Immature natural killer cell (primary cell): ENCODE measurements at regions not wholly inside any gene's neighbourhood (a gene's known extent, or its start where the extent isn't known, plus 50 kb on each side); places are given as distances from the start of the nearest gene placed in this dataset.
"Not testable (repeated sequence)": the region's sequence is repeated elsewhere in the genome, so short reads cannot be mapped to it uniquely, and the experiment has no call there.

Experiments
- DNase-seq, 3 donors: peaks; one replicate each; pipeline ENCODE4 v3.0.0; 2022; ENCODE audit warnings: mixed read lengths in 1 of 3
- H3K27ac Mint-ChIP-seq, 6 donors: one replicate each; pipeline ENCODE4 v1.8.0; 2020; ENCODE audit warnings: mixed read lengths in 6 of 6, mild to moderate bottlenecking in 5 of 6, inconsistent platforms in 4 of 6, moderate library complexity in 3 of 6
- H3K27me3 Mint-ChIP-seq, 3 donors: one replicate each; pipeline ENCODE4 v1.8.0; 2020 to 2021; ENCODE audit warnings: low read depth in 3 of 3, mild to moderate bottlenecking in 3 of 3, mixed read lengths in 3 of 3, moderate library complexity in 3 of 3, inconsistent platforms in 1 of 3
- H3K36me3 Mint-ChIP-seq, 3 donors: one replicate each; pipeline ENCODE4 v1.8.0; 2020; ENCODE audit warnings: mixed read lengths in 3 of 3, inconsistent platforms in 2 of 3, mild to moderate bottlenecking in 2 of 3
- H3K4me1 Mint-ChIP-seq, 2 donors: one replicate each; pipeline ENCODE4 v1.8.0; 2020; ENCODE audit warnings: inconsistent platforms in 2 of 2, mild to moderate bottlenecking in 2 of 2, mixed read lengths in 2 of 2, moderate library complexity in 1 of 2
- H3K4me3 Mint-ChIP-seq, 5 donors: one replicate each; pipeline ENCODE4 v1.8.0; 2020; ENCODE audit warnings: mild to moderate bottlenecking in 5 of 5, mixed read lengths in 5 of 5, inconsistent platforms in 3 of 5, moderate library complexity in 3 of 5
- H3K9me3 Mint-ChIP-seq, 6 donors: one replicate each; pipeline ENCODE4 v1.8.0; 2020; ENCODE audit warnings: mild to moderate bottlenecking in 6 of 6, mixed read lengths in 6 of 6, inconsistent platforms in 4 of 6, moderate library complexity in 3 of 6

DNA sequence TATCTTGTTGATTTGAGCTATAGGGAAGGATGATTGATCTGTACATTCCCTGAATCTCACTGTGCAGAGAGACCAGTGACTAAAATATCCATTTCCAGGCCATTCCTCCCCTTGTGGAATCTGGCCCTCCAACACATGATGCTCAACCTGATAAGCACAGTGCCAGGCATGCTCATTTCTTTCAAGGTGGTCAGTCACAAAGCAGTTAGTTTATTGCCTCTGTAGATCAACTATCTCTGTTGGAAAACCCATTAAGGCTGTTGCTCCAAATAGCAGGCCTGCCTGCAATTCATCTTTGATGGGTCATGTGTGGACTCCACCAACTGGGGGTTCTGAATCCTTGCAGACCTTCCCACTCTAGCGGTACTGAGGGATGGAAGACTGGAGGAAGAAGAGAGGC lies 168.6 kb upstream of the FOXK1 start:
- Mint-ChIP-seq H3K9me3 (peaks cover 0 to 11% (median 3%) of the 10 kb centered on the region in 6 donors), H3K4me3 (no peak overlapping the region), H3K27me3 (peaks cover 0 to 5% (median 3%) of the 10 kb centered on the region in 3 donors), H3K4me1 (no peaks in the 10 kb centered on the region), H3K27ac (no peak overlapping the region), H3K36me3 (no peaks in the 10 kb centered on the region)
- no peak for DNase-seq

DNA sequence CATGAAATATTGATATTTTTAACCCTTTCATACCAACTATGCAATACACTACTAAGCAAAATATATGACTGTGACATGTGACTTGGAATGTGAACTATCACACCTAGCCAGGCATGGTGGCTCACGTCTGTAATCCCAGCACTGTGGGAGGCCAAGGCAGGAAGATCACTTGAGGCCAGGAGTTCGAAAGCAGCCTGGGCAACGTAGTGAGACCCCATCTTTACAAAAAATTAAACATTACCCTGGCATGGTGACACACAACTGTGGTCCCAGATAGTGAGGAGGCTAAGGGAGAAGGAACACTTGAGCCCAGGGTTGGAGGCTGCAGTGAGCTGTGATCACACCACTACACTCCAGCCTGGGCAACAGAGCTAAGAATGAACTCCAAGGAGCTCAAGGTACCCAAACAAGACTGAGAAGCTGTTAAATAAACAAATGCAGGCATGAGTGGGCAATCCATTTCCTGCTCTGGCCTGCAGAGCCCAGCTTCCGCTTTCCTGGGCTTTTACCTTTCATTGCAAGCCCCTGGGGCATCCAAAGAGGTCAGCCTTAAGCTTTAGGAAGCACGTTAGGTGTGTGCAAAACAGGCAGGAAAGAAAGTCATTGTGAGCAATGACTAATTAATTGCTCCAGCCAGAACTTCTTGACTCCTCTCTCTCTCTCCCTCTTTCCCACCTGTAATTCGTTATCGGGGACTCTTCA lies 162.1 kb upstream of the FOXK1 start:
- no peaks in the 10 kb centered on the region for H3K4me1 Mint-ChIP-seq
- H3K9me3 Mint-ChIP-seq: peaks cover 0 to 2% (median 0%) of the 10 kb centered on the region in 6 donors
- DNase-seq: no peak
- peaks cover 2 to 7% (median 6%) of the 10 kb centered on the region in 3 donors for H3K27me3 Mint-ChIP-seq
- H3K27ac Mint-ChIP-seq: no peak overlapping the region
- no peak overlapping the region for H3K4me3 Mint-ChIP-seq
- no peaks in the 10 kb centered on the region for H3K36me3 Mint-ChIP-seq

DNA sequence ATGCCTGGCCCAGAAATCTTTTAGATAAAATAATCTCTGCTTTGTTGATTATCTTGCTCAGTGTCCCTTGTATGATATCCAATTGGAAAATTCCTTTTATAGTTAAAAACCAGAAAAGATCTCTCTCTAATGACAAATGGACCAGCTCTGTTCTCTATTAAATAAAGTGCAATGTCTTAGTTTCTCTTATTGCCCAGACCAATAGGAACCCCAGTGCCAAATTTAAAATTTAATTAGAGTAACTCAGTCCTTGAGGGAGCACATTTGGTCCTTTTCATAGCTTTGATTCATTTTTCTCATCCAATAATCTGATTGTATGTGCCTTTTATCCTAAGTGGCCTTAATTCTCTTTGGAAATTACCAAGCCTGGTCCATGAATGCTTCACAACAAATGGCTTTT lies 158.9 kb upstream of the FOXK1 start:
- H3K4me3 Mint-ChIP-seq: no peak overlapping the region
- H3K36me3 Mint-ChIP-seq: no peaks in the 10 kb centered on the region
- no peak for DNase-seq
- peaks cover 4 to 7% (median 5%) of the 10 kb centered on the region in 3 donors for H3K27me3 Mint-ChIP-seq
- no peaks in the 10 kb centered on the region for H3K4me1 Mint-ChIP-seq
- H3K27ac Mint-ChIP-seq: no peak overlapping the region
- peaks cover 0 to 2% (median 0%) of the 10 kb centered on the region in 6 donors for H3K9me3 Mint-ChIP-seq

DNA sequence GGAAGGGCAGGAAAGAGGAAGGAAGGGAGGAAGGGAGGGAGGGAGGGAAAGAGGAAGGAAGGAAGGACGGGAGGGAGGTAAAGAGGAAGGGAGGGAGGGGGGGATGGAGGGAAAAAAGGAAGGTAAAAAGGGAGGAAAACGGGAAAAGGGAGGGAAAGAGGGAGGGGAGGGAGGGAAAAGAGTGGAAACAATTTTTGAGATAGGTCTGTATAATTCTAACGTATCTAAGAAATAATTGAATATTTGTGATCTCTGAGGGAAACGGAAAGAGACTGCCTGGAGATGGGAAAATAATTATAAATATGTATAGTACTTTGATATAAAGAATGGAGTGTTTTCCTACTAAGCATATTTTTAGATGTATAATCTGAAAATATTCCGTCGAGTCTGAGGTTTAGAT lies 158.2 kb upstream of the FOXK1 start:
- Mint-ChIP-seq H3K4me1 (no peaks in the 10 kb centered on the region), H3K27ac (no peak overlapping the region), H3K27me3 (peaks cover 4 to 7% (median 5%) of the 10 kb centered on the region in 3 donors), H3K4me3 (no peak overlapping the region), H3K36me3 (no peaks in the 10 kb centered on the region), H3K9me3 (peaks cover 0 to 2% (median 0%) of the 10 kb centered on the region in 6 donors)
- DNase-seq: no peak

DNA sequence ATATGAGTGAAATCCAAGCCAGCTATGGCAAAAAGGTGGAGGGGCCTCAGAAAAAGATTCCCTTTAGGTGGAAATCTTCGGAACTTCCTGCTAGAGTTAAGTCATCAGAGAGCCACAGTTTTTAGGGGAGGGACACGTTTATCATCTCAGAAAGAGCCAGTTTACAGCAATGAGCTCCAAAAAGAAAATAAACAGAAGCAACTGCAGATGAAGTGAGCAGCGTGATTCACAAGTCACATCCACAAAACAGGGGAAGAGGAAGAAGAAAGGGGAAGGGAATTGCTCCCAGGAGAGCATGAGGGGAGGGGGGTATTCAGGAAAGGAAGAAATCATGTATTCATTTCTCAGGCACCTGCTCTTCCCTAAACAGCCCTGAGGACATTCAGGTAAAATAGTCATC lies 156.2 kb upstream of the FOXK1 start:
- Mint-ChIP-seq H3K4me1 (no peaks in the 10 kb centered on the region), H3K36me3 (no peaks in the 10 kb centered on the region), H3K27me3 (peaks cover 3 to 7% (median 4%) of the 10 kb centered on the region in 3 donors), H3K4me3 (no peak overlapping the region), H3K9me3 (peaks cover 0 to 2% (median 0%) of the 10 kb centered on the region in 6 donors), H3K27ac (no peak overlapping the region)
- DNase-seq: no peak

DNA sequence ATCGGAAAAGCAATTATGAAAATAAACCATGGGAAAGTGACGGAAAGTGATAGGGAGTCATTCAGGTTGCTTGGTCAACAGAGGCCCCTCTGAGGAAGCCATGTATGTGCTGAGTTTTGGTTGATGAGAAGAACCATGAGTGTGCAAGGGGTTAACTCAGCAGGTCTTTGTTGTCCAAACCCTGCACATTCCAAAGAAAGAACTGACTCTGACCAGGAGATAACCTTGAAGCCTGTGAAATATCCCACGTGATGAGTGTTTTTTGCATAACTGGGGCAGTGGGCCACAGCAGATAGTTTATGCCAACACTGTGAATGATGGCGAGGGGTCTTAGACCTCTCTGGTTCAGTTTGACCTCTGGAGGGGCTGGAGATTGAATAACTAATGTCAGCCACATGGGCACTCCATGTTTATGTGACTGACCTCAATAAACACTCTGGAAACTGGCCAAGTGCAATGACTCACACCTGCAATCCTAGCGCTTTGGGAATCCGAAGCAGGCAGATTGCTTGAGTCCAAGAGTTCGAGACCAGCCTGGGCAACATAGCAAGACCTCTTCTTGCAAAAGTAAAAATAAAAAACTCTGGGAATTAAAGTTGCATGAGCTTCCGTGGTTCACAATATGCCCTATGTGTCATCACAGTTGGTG lies 154.0 kb upstream of the FOXK1 start:
- DNase-seq: no peak
- Mint-ChIP-seq H3K27me3 (peaks cover 3 to 9% (median 4%) of the 10 kb centered on the region in 3 donors), H3K4me3 (no peak overlapping the region), H3K4me1 (no peaks in the 10 kb centered on the region), H3K27ac (no peak overlapping the region), H3K9me3 (no peaks in the 10 kb centered on the region), H3K36me3 (no peaks in the 10 kb centered on the region)

DNA sequence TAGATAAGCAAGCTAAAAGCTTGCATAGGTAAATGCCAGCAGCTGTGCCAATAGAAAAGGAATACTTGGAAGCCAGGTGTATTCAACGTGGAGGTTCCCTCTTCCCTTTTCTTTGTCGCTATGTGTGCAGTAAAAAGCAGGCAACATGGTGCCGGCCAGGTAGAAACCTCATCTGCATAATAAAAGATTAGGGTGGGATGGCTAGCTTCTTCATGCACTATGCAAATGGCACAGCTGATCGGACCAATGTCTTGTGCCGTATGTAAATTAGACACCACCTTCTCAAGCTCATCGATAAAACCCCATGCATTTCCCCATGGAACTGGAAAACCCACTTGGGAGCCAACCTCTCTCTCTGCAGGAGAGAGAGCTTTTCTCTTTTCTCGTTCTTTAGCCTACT lies 150.9 kb upstream of the FOXK1 start:
- no peak for DNase-seq
- Mint-ChIP-seq H3K27ac (no peak overlapping the region), H3K36me3 (no peaks in the 10 kb centered on the region), H3K4me3 (no peak overlapping the region), H3K4me1 (no peaks in the 10 kb centered on the region), H3K27me3 (peaks cover 3 to 6% (median 5%) of the 10 kb centered on the region in 3 donors), H3K9me3 (peaks cover 0 to 3% (median 0%) of the 10 kb centered on the region in 6 donors)

DNA sequence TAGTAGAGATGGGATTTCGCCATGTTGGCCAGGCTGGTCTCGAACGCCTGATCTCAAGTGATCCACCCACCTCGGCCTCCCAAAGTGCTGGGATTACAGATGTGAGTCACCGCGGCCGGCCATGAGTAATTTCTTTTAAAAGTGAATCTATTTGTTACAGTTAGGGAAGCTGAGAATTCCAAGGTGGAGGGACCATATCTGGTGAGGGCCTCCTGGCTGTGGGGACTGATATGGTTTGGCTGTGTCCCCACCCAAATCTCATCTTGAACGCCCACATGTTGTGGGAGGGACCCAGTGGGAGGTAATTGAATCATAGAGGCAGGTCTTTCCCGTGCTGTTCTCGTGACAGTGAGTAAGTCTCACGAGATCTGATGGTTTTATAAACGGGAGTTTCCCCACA lies 148.8 kb upstream of the FOXK1 start:
- not testable (repeated sequence) for H3K27me3 Mint-ChIP-seq, H3K4me1 Mint-ChIP-seq, H3K36me3 Mint-ChIP-seq, H3K27ac Mint-ChIP-seq, H3K9me3 Mint-ChIP-seq, DNase-seq, H3K4me3 Mint-ChIP-seq

DNA sequence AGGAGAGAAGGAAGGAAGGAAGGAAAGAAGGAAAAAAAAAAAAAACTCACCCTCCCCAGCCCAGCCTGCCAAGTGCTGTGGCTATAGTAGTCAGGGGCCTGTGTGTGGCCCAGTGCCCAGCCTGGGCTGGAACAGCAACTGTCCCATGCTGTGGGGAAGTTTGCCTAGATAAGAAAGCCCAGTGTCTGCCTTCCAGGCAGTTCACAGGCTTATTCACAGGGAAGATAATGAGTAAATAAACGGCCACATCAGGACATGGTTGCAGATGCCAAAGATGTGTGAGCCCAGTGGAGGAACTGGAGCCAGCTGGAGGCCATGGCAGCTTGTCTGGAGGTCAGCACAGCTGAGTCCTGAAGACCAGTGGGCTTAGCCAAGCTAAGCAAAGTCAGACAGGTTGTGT lies 132.4 kb upstream of the FOXK1 start:
- Mint-ChIP-seq H3K9me3 (peaks cover 8 to 21% (median 14%) of the 10 kb centered on the region in 6 donors), H3K4me3 (no peak overlapping the region), H3K4me1 (no peaks in the 10 kb centered on the region), H3K27ac (no peak overlapping the region), H3K36me3 (no peaks in the 10 kb centered on the region), H3K27me3 (peaks cover 1 to 11% (median 7%) of the 10 kb centered on the region in 3 donors)
- DNase-seq: no peak

DNA sequence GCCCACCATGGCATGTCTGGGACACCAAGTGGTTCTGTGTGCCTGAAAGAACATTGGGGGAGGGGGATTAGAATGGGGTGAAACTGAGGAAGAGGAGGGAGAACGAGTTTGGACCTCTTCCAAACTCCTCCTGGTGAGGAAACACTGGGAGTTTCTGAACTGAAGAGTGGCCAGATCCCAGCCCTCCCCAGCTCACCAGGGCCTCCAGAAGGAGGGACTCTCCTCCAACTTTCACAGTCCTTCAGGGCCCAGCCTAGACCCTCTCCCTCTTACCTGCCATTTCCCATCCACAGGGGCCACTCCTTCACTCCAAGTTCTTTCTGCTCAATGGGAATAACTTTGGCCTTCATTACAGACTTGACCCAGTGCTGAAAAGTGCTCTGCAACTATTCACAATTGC lies 132.0 kb upstream of the FOXK1 start:
- no peaks in the 10 kb centered on the region for H3K36me3 Mint-ChIP-seq
- H3K4me3 Mint-ChIP-seq: no peak overlapping the region
- peaks cover 10 to 24% (median 15%) of the 10 kb centered on the region in 6 donors for H3K9me3 Mint-ChIP-seq
- no peak overlapping the region for H3K27ac Mint-ChIP-seq
- no peak for DNase-seq
- no peaks in the 10 kb centered on the region for H3K4me1 Mint-ChIP-seq
- peaks cover 1 to 11% (median 7%) of the 10 kb centered on the region in 3 donors for H3K27me3 Mint-ChIP-seq

DNA sequence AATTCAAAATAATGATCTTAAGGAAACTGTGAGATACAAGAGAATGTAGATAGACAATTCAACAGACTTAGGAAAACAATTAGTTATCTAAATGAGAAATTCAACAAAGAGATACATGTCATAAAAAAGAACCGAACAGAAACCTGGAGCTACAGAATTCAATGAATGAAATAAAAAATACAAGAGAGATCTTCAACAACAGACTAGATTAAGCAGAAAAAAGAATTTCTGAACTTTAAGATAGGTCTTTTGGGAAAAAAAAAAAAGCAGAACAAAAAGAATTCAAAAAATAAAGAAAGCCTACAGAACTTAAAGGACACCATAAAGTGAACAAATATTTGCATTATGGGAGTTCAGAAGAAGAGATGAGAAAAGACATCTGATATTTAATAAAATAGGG lies 129.1 kb upstream of the FOXK1 start:
- peaks cover 12 to 30% (median 18%) of the 10 kb centered on the region in 6 donors for H3K9me3 Mint-ChIP-seq
- no peak for DNase-seq
- no peaks in the 10 kb centered on the region for H3K4me1 Mint-ChIP-seq
- no peak overlapping the region for H3K4me3 Mint-ChIP-seq
- H3K27ac Mint-ChIP-seq: no peak overlapping the region
- H3K36me3 Mint-ChIP-seq: no peaks in the 10 kb centered on the region
- peaks cover 1 to 21% (median 11%) of the 10 kb centered on the region in 3 donors for H3K27me3 Mint-ChIP-seq

DNA sequence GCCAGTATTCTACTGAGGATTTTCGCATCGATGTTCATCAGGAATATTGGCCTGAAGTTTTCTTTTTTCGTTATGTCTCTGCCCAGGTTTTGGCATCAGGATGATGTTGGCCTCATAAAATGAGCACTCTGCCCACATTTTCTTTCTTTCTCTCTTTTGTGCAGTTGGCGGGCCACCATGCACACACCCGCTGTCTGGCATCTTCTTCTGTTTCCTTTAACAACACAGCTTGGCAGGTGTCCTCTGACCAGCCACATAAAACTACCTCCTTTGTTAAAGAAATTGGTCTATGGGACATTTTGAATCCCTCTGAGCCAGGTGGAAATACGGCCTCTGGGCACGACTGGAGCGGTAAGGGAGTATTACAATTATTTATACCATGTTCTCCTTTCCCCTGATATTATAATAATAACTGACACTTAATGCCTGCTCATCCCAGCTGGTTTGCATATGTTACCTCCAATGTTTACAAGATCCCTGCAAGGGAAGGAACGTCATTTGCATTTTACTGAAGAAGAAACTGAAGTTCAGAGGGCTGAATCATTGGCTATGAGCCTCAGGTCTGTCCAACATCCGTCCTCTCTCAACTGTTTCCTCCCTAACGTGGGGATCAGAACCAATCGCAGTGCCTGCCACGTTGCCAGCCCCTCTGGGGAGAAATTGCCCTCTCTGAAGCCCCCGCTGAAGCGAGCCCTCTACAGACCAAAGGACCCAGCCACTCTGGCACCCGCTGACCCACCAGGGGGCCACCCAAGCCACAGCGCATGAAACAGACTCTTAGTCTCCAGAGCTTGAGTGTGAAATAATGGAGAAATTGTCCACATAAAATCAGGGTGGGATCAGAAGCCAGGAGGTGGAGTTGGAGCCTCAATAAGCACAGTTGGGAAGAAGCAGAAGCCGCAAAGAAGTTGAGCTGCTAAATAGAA lies 125.0 kb upstream of the FOXK1 start:
- Mint-ChIP-seq H3K36me3 (no peaks in the 10 kb centered on the region), H3K27ac (no peak overlapping the region), H3K27me3 (peaks cover 1 to 26% (median 9%) of the 10 kb centered on the region in 3 donors), H3K4me3 (no peak overlapping the region), H3K9me3 (peaks cover 11 to 30% (median 16%) of the 10 kb centered on the region in 6 donors), H3K4me1 (no peaks in the 10 kb centered on the region)
- no peak for DNase-seq

DNA sequence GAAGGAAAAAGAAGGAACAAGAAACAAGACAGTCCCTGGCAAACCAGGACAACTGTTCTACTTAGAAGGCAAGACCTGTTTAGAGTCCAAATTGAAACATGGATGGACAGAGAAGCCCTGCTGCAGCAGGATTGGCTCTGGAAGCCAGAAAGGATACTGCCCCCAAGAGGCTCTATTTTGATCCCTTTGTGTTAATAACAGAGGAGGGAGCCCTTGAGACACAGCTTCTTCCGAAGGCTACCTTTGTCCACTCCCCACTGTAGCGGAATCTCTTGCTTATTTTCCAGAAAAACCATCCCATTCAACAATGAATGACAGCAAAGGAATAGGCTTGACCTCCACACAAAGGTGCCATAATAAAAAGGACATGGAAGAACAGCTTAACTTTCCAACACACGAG lies 120.3 kb upstream of the FOXK1 start:
- Mint-ChIP-seq H3K4me1 (no peaks in the 10 kb centered on the region), H3K27ac (no peak overlapping the region), H3K9me3 (peaks cover 0 to 1% (median 0%) of the 10 kb centered on the region in 6 donors), H3K36me3 (no peaks in the 10 kb centered on the region), H3K4me3 (no peak overlapping the region), H3K27me3 (peaks cover 7 to 22% (median 8%) of the 10 kb centered on the region in 3 donors)
- no peak for DNase-seq

DNA sequence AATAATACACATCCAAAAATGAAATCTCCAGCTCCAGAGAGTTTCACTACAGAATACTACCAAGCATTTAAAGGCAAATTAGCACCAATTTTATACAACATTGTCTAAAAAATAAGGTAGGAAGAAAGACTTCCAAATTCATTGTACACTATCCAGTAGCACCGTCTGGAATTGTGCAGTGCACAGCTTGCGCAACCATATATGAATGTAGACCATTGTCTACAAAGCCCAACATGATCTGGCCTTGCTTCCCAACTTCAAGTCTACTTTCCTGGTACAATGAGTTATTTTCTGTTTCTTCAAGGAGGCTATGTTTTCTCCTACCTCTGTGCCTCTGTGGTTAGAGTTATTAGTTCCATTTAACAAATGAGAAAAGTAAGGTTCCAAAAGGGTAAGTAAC lies 115.4 kb upstream of the FOXK1 start:
- no peaks in the 10 kb centered on the region for H3K4me1 Mint-ChIP-seq
- H3K36me3 Mint-ChIP-seq: no peaks in the 10 kb centered on the region
- no peak overlapping the region for H3K4me3 Mint-ChIP-seq
- no peak overlapping the region for H3K27ac Mint-ChIP-seq
- DNase-seq: no peak
- H3K27me3 Mint-ChIP-seq: peaks cover 6 to 12% (median 10%) of the 10 kb centered on the region in 3 donors
- H3K9me3 Mint-ChIP-seq: no peaks in the 10 kb centered on the region
